Esophagus muscularis mucosa (tissue), 3 donors: ENCODE measurements at regions not wholly inside any gene's neighbourhood (a gene's known extent, or its start where the extent isn't known, plus 50 kb on each side); places are given as distances from the start of the nearest gene placed in this dataset.

ENCODE experiments used
- CTCF ChIP-seq, 3 experiments: fragments of 200-600 bp in 2 of 3; fragments of 450-650 bp in 1 of 3; sonication (generic) in 2 of 3; IDR thresholded peaks; one replicate each; pipeline ENCODE4 v1.5.1; 2017 to 2019; ENCODE audit warnings: antibody characterized with exemption in 3 of 3, mild to moderate bottlenecking in 2 of 3, moderate library complexity in 1 of 3
- POLR2AphosphoS5 ChIP-seq, 2 donors: sonication (generic); formaldehyde crosslinking; IDR thresholded peaks; one replicate each; pipeline ENCODE4 v1.6.1; 2017; ENCODE audit warnings: antibody characterized with exemption in 2 of 2

DNA sequence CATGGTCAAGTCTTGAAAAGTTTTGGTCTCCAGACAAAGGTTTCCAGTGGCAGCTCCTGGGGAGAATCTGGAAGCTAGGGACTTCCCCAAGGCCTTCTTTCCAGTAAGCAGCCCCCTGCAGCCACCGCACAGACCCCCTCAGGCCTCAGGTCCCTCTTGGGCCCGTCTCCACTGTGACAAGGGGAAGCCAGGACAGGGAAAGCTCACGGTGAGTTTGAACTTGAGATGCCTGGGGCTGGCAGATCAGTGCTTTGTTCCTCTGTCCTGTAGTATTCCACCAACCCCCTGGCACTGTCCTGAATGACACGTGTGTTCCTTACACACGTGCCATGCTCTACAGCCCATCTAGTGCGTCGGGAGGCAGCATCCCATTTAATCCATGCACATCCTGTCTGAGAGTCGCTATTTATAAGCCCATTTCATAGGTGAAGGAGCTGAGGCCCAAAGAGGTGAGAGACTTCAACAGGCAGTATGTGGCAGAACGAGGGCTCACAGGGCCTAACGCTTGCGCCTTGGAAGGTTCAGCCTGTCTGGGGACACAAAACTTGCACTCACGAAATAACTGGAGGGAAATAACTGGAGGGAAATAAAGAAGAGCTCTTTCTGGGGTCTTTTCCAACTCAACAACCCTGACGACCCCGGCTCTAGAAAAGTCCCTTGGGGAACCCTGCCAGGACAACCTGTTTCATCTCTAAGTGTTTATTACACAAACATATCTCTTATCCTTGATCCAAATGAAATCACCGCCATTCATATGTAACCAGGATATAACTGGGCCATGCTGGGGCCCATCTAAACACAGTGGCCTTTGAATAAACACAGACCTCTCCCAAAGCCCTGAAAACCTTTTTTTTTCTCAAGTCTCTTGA is 123.0 kb downstream of the BANF2 start:
- TF ChIP-seq POLR2AphosphoS5 (IDR thresholded peaks at IDR 0.05), result no peak
- no peak for TF ChIP-seq CTCF (IDR thresholded peaks at IDR 0.05)
